SH-SY5Y (cell line): ENCODE measurements at regions not wholly inside any gene's neighbourhood (a gene's known extent, or its start where the extent isn't known, plus 50 kb on each side); places are given as distances from the start of the nearest gene placed in this dataset.

Experiments used
- GATA2 ChIP-seq: IDR thresholded peaks from 2 replicates; pipeline ENCODE4 v1.6.1; 2011; ENCODE audit warnings: mild to moderate bottlenecking, low read depth, low read length
- GATA3 ChIP-seq: IDR thresholded peaks from 2 replicates; pipeline ENCODE4 v1.6.1; 2011; ENCODE audit warnings: low read depth, mild to moderate bottlenecking, low read length, moderate library complexity

- TF ChIP-seq GATA3 (no peak), GATA2 (no peak)
Measured at GRCh38 chr20:48224533-48225050, 439.3 kb upstream of the SULF2 start.
